ENCODE measurements at regions not wholly inside any gene's neighbourhood (a gene's known extent, or its start where the extent isn't known, plus 50 kb on each side); places are given as distances from the start of the nearest gene placed in this dataset.

- Histone ChIP-seq H3K27me3 (replicated peaks in 2 of 5; ENCODE audit: control insufficient read depth in 4 of 5, insufficient read depth in 5 of 5, low read length in 4 of 5) (peaks cover 0 to 2% (median 0%) of the 10 kb centered on the region in 5 experiments), H3K4me1 (ENCODE audit: control extremely low read depth in 1 of 4, control insufficient read depth in 4 of 4, insufficient read depth in 4 of 4, low read length in 3 of 4) (no peaks in the 10 kb centered on the region), H3K27ac (ENCODE audit: insufficient read depth in 1 of 2, low read depth in 1 of 2, low read length in 2 of 2, poor library complexity in 1 of 2, severe bottlenecking in 2 of 2) (no peak overlapping the region), H3K36me3 (ENCODE audit: control insufficient read depth in 4 of 4, insufficient read depth in 4 of 4, low read length in 3 of 4) (no peaks in the 10 kb centered on the region), H3K9me3 (ENCODE audit: control extremely low read depth in 1 of 5, control insufficient read depth in 4 of 5, insufficient read depth in 2 of 5, low read depth in 1 of 5, low read length in 4 of 5) (no peaks in the 10 kb centered on the region), H3K4me3 (ENCODE audit: control insufficient read depth in 1 of 7, extremely low read depth in 1 of 7, insufficient read depth in 4 of 7, low read depth in 2 of 7, low read length in 6 of 7) (no peak overlapping the region)
- no peak for DNase-seq
- POLR2A ChIA-PET: no interaction called here
- CTCF ChIA-PET: no interaction called here
- no CpG with 5 or more reads among the region's 1 CpG for WGBS (ENCODE audit: insufficient coverage)
Measured at GRCh38 chr10:6823770-6824169, 243.7 kb upstream of the PRKCQ start.

DNA sequence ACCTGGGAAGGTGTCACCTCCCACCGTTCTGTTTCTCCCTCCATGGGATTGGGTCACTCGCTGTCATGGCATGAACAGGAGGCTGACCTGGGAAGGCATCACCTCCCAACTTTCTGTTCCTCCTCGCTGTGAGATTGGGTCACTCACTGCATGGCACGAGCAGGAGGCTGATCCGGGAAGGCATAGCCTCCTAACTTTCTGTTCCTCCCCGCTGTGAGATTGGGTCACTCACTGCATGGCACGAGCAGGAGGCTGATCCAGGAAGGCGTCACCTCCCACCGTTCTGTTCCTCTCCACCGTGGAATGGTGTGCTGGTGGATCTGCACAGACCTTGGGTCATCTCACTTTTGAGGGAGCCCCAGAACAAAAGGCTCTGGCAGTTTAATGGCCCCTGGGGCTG lies 239.2 kb upstream of the PRKCQ start:
- no peak for DNase-seq
- H3K9me3 ChIP-seq (ENCODE audit: control extremely low read depth in 1 of 5, control insufficient read depth in 4 of 5, insufficient read depth in 2 of 5, low read depth in 1 of 5, low read length in 4 of 5): no peaks in the 10 kb centered on the region
- H3K4me3 ChIP-seq (ENCODE audit: control insufficient read depth in 1 of 7, extremely low read depth in 1 of 7, insufficient read depth in 4 of 7, low read depth in 2 of 7, low read length in 6 of 7): no peak overlapping the region
- 83% methylated on average over 7 of the region's 10 CpGs for WGBS (ENCODE audit: insufficient coverage)
- no peaks in the 10 kb centered on the region for H3K36me3 ChIP-seq (ENCODE audit: control insufficient read depth in 4 of 4, insufficient read depth in 4 of 4, low read length in 3 of 4)
- no peak overlapping the region for H3K27ac ChIP-seq (ENCODE audit: insufficient read depth in 1 of 2, low read depth in 1 of 2, low read length in 2 of 2, poor library complexity in 1 of 2, severe bottlenecking in 2 of 2)
- POLR2A ChIA-PET: no interaction called here
- CTCF ChIA-PET: no interaction called here
- no peaks in the 10 kb centered on the region for H3K4me1 ChIP-seq (ENCODE audit: control extremely low read depth in 1 of 4, control insufficient read depth in 4 of 4, insufficient read depth in 4 of 4, low read length in 3 of 4)
- peaks cover 0 to 2% (median 0%) of the 10 kb centered on the region in 5 experiments for H3K27me3 ChIP-seq (replicated peaks in 2 of 5; ENCODE audit: control insufficient read depth in 4 of 5, insufficient read depth in 5 of 5, low read length in 4 of 5)

DNA sequence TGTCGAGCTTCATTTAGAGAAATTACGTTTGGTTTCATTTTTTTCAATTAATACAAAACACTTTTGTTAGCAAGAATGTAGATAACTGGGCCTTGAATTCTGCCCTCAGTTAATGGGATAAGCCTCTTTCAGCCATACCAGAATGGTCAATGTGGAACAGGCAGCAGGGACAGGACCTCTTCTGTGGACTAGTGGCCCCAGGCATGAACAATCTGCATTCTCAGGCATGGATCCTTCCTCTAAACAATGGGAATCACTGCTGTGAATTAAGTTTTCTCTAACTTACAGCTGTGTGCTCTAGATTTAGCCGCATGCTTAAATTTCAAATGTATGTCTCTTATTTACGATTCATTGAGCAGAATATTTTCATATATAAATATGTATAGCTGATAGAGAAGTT lies 237.7 kb upstream of the PRKCQ start:
- H3K9me3 ChIP-seq (ENCODE audit: control extremely low read depth in 1 of 5, control insufficient read depth in 4 of 5, insufficient read depth in 2 of 5, low read depth in 1 of 5, low read length in 4 of 5): no peaks in the 10 kb centered on the region
- no peaks in the 10 kb centered on the region for H3K4me1 ChIP-seq (ENCODE audit: control extremely low read depth in 1 of 4, control insufficient read depth in 4 of 4, insufficient read depth in 4 of 4, low read length in 3 of 4)
- no CpG with 5 or more reads among the region's 4 CpGs for WGBS (ENCODE audit: insufficient coverage)
- no peak overlapping the region for H3K27ac ChIP-seq (ENCODE audit: insufficient read depth in 1 of 2, low read depth in 1 of 2, low read length in 2 of 2, poor library complexity in 1 of 2, severe bottlenecking in 2 of 2)
- peaks cover 0 to 2% (median 0%) of the 10 kb centered on the region in 5 experiments for H3K27me3 ChIP-seq (replicated peaks in 2 of 5; ENCODE audit: control insufficient read depth in 4 of 5, insufficient read depth in 5 of 5, low read length in 4 of 5)
- ChIA-PET CTCF (no interaction called here), POLR2A (no interaction called here)
- no peak for DNase-seq
- no peaks in the 10 kb centered on the region for H3K36me3 ChIP-seq (ENCODE audit: control insufficient read depth in 4 of 4, insufficient read depth in 4 of 4, low read length in 3 of 4)
- no peak overlapping the region for H3K4me3 ChIP-seq (ENCODE audit: control insufficient read depth in 1 of 7, extremely low read depth in 1 of 7, insufficient read depth in 4 of 7, low read depth in 2 of 7, low read length in 6 of 7)

GRCh38 chr10:6815346-6815745 lies 235.3 kb upstream of the PRKCQ start:
- no peak for DNase-seq
- 95% methylated on average over 2 of the region's 3 CpGs for WGBS (ENCODE audit: insufficient coverage)
- Histone ChIP-seq H3K9me3 (ENCODE audit: control extremely low read depth in 1 of 5, control insufficient read depth in 4 of 5, insufficient read depth in 2 of 5, low read depth in 1 of 5, low read length in 4 of 5) (no peaks in the 10 kb centered on the region), H3K27me3 (replicated peaks in 2 of 5; ENCODE audit: control insufficient read depth in 4 of 5, insufficient read depth in 5 of 5, low read length in 4 of 5) (peaks cover 0 to 2% (median 0%) of the 10 kb centered on the region in 5 experiments), H3K4me1 (ENCODE audit: control extremely low read depth in 1 of 4, control insufficient read depth in 4 of 4, insufficient read depth in 4 of 4, low read length in 3 of 4) (no peaks in the 10 kb centered on the region), H3K36me3 (ENCODE audit: control insufficient read depth in 4 of 4, insufficient read depth in 4 of 4, low read length in 3 of 4) (no peaks in the 10 kb centered on the region), H3K27ac (ENCODE audit: insufficient read depth in 1 of 2, low read depth in 1 of 2, low read length in 2 of 2, poor library complexity in 1 of 2, severe bottlenecking in 2 of 2) (no peak overlapping the region), H3K4me3 (ENCODE audit: control insufficient read depth in 1 of 7, extremely low read depth in 1 of 7, insufficient read depth in 4 of 7, low read depth in 2 of 7, low read length in 6 of 7) (no peak overlapping the region)
- CTCF ChIA-PET: no interaction called here
- POLR2A ChIA-PET: no interaction called here

DNA sequence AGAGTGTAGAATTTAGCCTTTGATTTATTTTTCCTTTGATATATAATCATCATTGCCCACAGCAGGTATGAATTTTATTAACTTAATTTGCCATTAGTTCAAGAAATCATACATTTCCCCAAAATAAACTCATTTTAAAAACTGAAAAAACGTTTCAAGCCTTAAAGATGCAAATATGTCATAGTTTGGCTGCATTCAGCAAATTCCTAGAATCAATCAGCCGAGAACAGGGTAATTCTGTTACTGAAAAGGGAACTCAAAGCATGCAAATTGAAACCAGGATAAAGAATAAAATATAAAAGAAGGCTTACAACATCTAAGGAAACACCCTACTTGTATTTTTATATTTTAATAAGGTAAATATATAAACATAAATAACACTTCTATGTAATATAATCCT lies 233.8 kb upstream of the PRKCQ start:
- H3K27me3 ChIP-seq (replicated peaks in 2 of 5; ENCODE audit: control insufficient read depth in 4 of 5, insufficient read depth in 5 of 5, low read length in 4 of 5): no peaks in the 10 kb centered on the region
- H3K36me3 ChIP-seq (ENCODE audit: control insufficient read depth in 4 of 4, insufficient read depth in 4 of 4, low read length in 3 of 4): no peaks in the 10 kb centered on the region
- H3K27ac ChIP-seq (ENCODE audit: insufficient read depth in 1 of 2, low read depth in 1 of 2, low read length in 2 of 2, poor library complexity in 1 of 2, severe bottlenecking in 2 of 2): no peak overlapping the region
- no peaks in the 10 kb centered on the region for H3K9me3 ChIP-seq (ENCODE audit: control extremely low read depth in 1 of 5, control insufficient read depth in 4 of 5, insufficient read depth in 2 of 5, low read depth in 1 of 5, low read length in 4 of 5)
- no peak for DNase-seq
- CTCF ChIA-PET: no interaction called here
- POLR2A ChIA-PET: no interaction called here
- no peak overlapping the region for H3K4me3 ChIP-seq (ENCODE audit: control insufficient read depth in 1 of 7, extremely low read depth in 1 of 7, insufficient read depth in 4 of 7, low read depth in 2 of 7, low read length in 6 of 7)
- 70% methylated on average over 1 of the region's 2 CpGs for WGBS (ENCODE audit: insufficient coverage)
- no peaks in the 10 kb centered on the region for H3K4me1 ChIP-seq (ENCODE audit: control extremely low read depth in 1 of 4, control insufficient read depth in 4 of 4, insufficient read depth in 4 of 4, low read length in 3 of 4)

- H3K9me3 ChIP-seq (ENCODE audit: control extremely low read depth in 1 of 5, control insufficient read depth in 4 of 5, insufficient read depth in 2 of 5, low read depth in 1 of 5, low read length in 4 of 5): no peaks in the 10 kb centered on the region
- H3K36me3 ChIP-seq (ENCODE audit: control insufficient read depth in 4 of 4, insufficient read depth in 4 of 4, low read length in 3 of 4): no peaks in the 10 kb centered on the region
- no peak overlapping the region for H3K27ac ChIP-seq (ENCODE audit: insufficient read depth in 1 of 2, low read depth in 1 of 2, low read length in 2 of 2, poor library complexity in 1 of 2, severe bottlenecking in 2 of 2)
- DNase-seq: no peak
- no peaks in the 10 kb centered on the region for H3K27me3 ChIP-seq (replicated peaks in 2 of 5; ENCODE audit: control insufficient read depth in 4 of 5, insufficient read depth in 5 of 5, low read length in 4 of 5)
- WGBS (ENCODE audit: insufficient coverage): no CpG with 5 or more reads among the region's 3 CpGs
- ChIA-PET POLR2A (no interaction called here), CTCF (no interaction called here)
- no peak overlapping the region for H3K4me3 ChIP-seq (ENCODE audit: control insufficient read depth in 1 of 7, extremely low read depth in 1 of 7, insufficient read depth in 4 of 7, low read depth in 2 of 7, low read length in 6 of 7)
- H3K4me1 ChIP-seq (ENCODE audit: control extremely low read depth in 1 of 4, control insufficient read depth in 4 of 4, insufficient read depth in 4 of 4, low read length in 3 of 4): no peaks in the 10 kb centered on the region
Measured at GRCh38 chr10:6813306-6813705, 233.2 kb upstream of the PRKCQ start.

- no peaks in the 10 kb centered on the region for H3K27me3 ChIP-seq (replicated peaks in 2 of 5; ENCODE audit: control insufficient read depth in 4 of 5, insufficient read depth in 5 of 5, low read length in 4 of 5)
- no peak overlapping the region for H3K4me3 ChIP-seq (ENCODE audit: control insufficient read depth in 1 of 7, extremely low read depth in 1 of 7, insufficient read depth in 4 of 7, low read depth in 2 of 7, low read length in 6 of 7)
- H3K9me3 ChIP-seq (ENCODE audit: control extremely low read depth in 1 of 5, control insufficient read depth in 4 of 5, insufficient read depth in 2 of 5, low read depth in 1 of 5, low read length in 4 of 5): no peaks in the 10 kb centered on the region
- DNase-seq: no peak
- ChIA-PET POLR2A (no interaction called here), CTCF (interaction anchor here (1.0 kb wide), 1 partner anchor 936 kb away, joined by 3 read pairs; no protein-coding TSS in a partner anchor)
- H3K27ac ChIP-seq (ENCODE audit: insufficient read depth in 1 of 2, low read depth in 1 of 2, low read length in 2 of 2, poor library complexity in 1 of 2, severe bottlenecking in 2 of 2): no peak overlapping the region
- no peaks in the 10 kb centered on the region for H3K36me3 ChIP-seq (ENCODE audit: control insufficient read depth in 4 of 4, insufficient read depth in 4 of 4, low read length in 3 of 4)
- H3K4me1 ChIP-seq (ENCODE audit: control extremely low read depth in 1 of 4, control insufficient read depth in 4 of 4, insufficient read depth in 4 of 4, low read length in 3 of 4): no peaks in the 10 kb centered on the region
- WGBS (ENCODE audit: insufficient coverage): 100% methylated on average over 2 of the region's 3 CpGs
Measured at GRCh38 chr10:6811153-6811552, 231.1 kb upstream of the PRKCQ start.

Data from common myeloid progenitor, CD34-positive (primary cell).